OCI-LY7 (cell line): ENCODE measurements at regions not wholly inside any gene's neighbourhood (a gene's known extent, or its start where the extent isn't known, plus 50 kb on each side); places are given as distances from the start of the nearest gene placed in this dataset.
"Not testable (repeated sequence)": the region's sequence is repeated elsewhere in the genome, so short reads cannot be mapped to it uniquely, and the experiment has no call there.

Source experiments
- BruUV-seq: library from RNA; stranded (reverse); fragments of 400-500 nt; replicated peaks from 2 replicates; lab custom pipeline; 2021; lab: Mats Ljungman, UMichigan
- CTCF ChIA-PET: fragments of 300-600 bp; sonication (Branson Sonifier 250); formaldehyde crosslinking; loops from one replicate; lab custom pipeline; 2022; ENCODE audit warnings: antibody characterized with exemption; ENCODE audit not compliant: unreplicated experiment; lab: Charles Lee
- POLR2A ChIA-PET: fragments of 300-600 bp; sonication (Branson Sonifier 250); formaldehyde crosslinking; loops from one replicate; lab custom pipeline; 2022; ENCODE audit warnings: antibody characterized with exemption; lab: Charles Lee
- DNase-seq: peaks from one replicate; pipeline ENCODE4 v3.0.0-alpha.2; 2015; ENCODE audit warnings: low spot score
- H2AFZ ChIP-seq: fragments of 200-600 bp; sonication (generic), shearing (Covaris generic); 2 replicates; pipeline ENCODE4 v1.6.1; 2014; ENCODE audit warnings: mild to moderate bottlenecking, antibody characterized with exemption, low read length, moderate library complexity
- H3K27ac ChIP-seq: fragments of 200-600 bp; sonication (generic); 2 replicates; pipeline ENCODE4 v1.5.1; 2014; ENCODE audit warnings: mixed run types, low read depth, mild to moderate bottlenecking, moderate library complexity, low read length, inconsistent platforms; ENCODE audit not compliant: poor library complexity, severe bottlenecking
- H3K36me3 ChIP-seq: fragments of 200-600 bp; sonication (generic); 2 replicates; pipeline ENCODE4 v1.6.1; 2014; ENCODE audit warnings: mild to moderate bottlenecking, antibody characterized with exemption, low read length, moderate library complexity, mixed read lengths; ENCODE audit not compliant: insufficient read depth
- H3K4me1 ChIP-seq: fragments of 200-600 bp; sonication (generic); 2 replicates; pipeline ENCODE4 v1.5.1; 2014; ENCODE audit warnings: mild to moderate bottlenecking, low read length; ENCODE audit not compliant: insufficient read depth, poor library complexity, severe bottlenecking
- H3K4me2 ChIP-seq: fragments of 200-600 bp; sonication (generic); 2 replicates; pipeline ENCODE4 v1.6.1; 2014; ENCODE audit warnings: mild to moderate bottlenecking, low read length
- H3K4me3 ChIP-seq: fragments of 200-600 bp; sonication (generic); 2 replicates; pipeline ENCODE4 v1.5.1; 2014; ENCODE audit warnings: mild to moderate bottlenecking, low read depth, low read length; ENCODE audit not compliant: poor library complexity, severe bottlenecking
- H3K79me2 ChIP-seq: fragments of 200-600 bp; sonication (generic); 2 replicates; pipeline ENCODE4 v1.6.1; 2016; ENCODE audit warnings: low read depth, mild to moderate bottlenecking, low read length, moderate library complexity, mixed read lengths; ENCODE audit not compliant: insufficient read depth
- H3K9me2 ChIP-seq: fragments of 200-600 bp; sonication (generic); 2 replicates; pipeline ENCODE4 v1.6.1; 2016; ENCODE audit warnings: mild to moderate bottlenecking, low read length, mixed read lengths; ENCODE audit not compliant: insufficient read depth
- H3K9me3 ChIP-seq: fragments of 200-600 bp; sonication (generic); 2 replicates; pipeline ENCODE4 v1.6.1; 2014; ENCODE audit warnings: mild to moderate bottlenecking, mixed run types, low read length, mixed read lengths
- H4K20me1 ChIP-seq: fragments of 200-600 bp; sonication (generic); 2 replicates; pipeline ENCODE4 v1.6.1; 2014; ENCODE audit warnings: mild to moderate bottlenecking, antibody characterized with exemption, low read length, moderate library complexity, mixed read lengths; ENCODE audit not compliant: insufficient read depth
- CTCF ChIP-seq: fragments of 200-600 bp; sonication (generic); conservative IDR thresholded peaks from 2 replicates; pipeline ENCODE4 v1.5.1; 2014; ENCODE audit warnings: mild to moderate bottlenecking, antibody characterized with exemption, low read length, moderate library complexity, mixed read lengths
- EZH2phosphoT487 ChIP-seq: fragments of 200-600 bp; sonication (generic); IDR thresholded peaks from 2 replicates; pipeline ENCODE4 v1.6.1; 2018; ENCODE audit warnings: low read depth, borderline replicate concordance, mild to moderate bottlenecking, mixed run types, antibody characterized with exemption, low read length, moderate library complexity, mixed read lengths
- intact Hi-C: fragments of 100-400 bp; cut with micrococcal nuclease; formaldehyde crosslinking; loops from one replicate; pipeline ENCODE4 v1.10.0; 2022; ENCODE audit not compliant: unreplicated experiment

- H3K9me3 ChIP-seq = peaks cover 7% of the 10 kb centered on the region; the same call in 1 of the 2 replicates
- BruUV-seq = no TSS peak
- H4K20me1 ChIP-seq = no peaks in the 10 kb centered on the region
- no peak overlapping the region for H3K4me3 ChIP-seq
- intact Hi-C loops = no loop called here
- no peaks in the 10 kb centered on the region for H3K4me1 ChIP-seq
- H3K4me2 ChIP-seq = no peak overlapping the region
- CTCF ChIA-PET = no interaction called here
- no peak for DNase-seq
- H3K9me2 ChIP-seq = no peaks in the 10 kb centered on the region
- TF ChIP-seq EZH2phosphoT487 = no peak
- TF ChIP-seq CTCF = no peak
- H3K79me2 ChIP-seq = no peaks in the 10 kb centered on the region
- H3K36me3 ChIP-seq = no peaks in the 10 kb centered on the region
- no peak overlapping the region for H2AFZ ChIP-seq
- H3K27ac ChIP-seq = no peak overlapping the region
- POLR2A ChIA-PET = no interaction called here
These were observed 1691.4 kb downstream of the TP53TG3F start for GRCh38 chr16:35150805-35151312.

GRCh38 chr16:35152067-35152627, 1692.7 kb downstream of the TP53TG3F start:
- ChIA-PET POLR2A (no interaction called here), CTCF (no interaction called here)
- H3K27ac ChIP-seq = no peak overlapping the region
- H3K4me1 ChIP-seq = no peaks in the 10 kb centered on the region
- no peak overlapping the region for H2AFZ ChIP-seq
- no peaks in the 10 kb centered on the region for H3K9me2 ChIP-seq
- no peaks in the 10 kb centered on the region for H3K79me2 ChIP-seq
- intact Hi-C loops = no loop called here
- peaks cover 7% of the 10 kb centered on the region for H3K9me3 ChIP-seq
- TF ChIP-seq CTCF = no peak
- no peak for TF ChIP-seq EZH2phosphoT487
- no peaks in the 10 kb centered on the region for H4K20me1 ChIP-seq
- H3K36me3 ChIP-seq = no peaks in the 10 kb centered on the region
- H3K4me2 ChIP-seq = no peak overlapping the region
- DNase-seq = no peak
- no TSS peak for BruUV-seq
- H3K4me3 ChIP-seq = no peak overlapping the region

GRCh38 chr16:35154627-35155026, 1695.2 kb downstream of the TP53TG3F start:
- no TSS peak for BruUV-seq

GRCh38 chr16:35157549-35157948, 1698.1 kb downstream of the TP53TG3F start:
- H3K79me2 ChIP-seq, H3K4me2 ChIP-seq, H3K9me2 ChIP-seq, intact Hi-C loops, CTCF ChIA-PET, DNase-seq, H3K9me3 ChIP-seq, POLR2A ChIA-PET, H3K4me1 ChIP-seq, H3K27ac ChIP-seq, H2AFZ ChIP-seq, H3K36me3 ChIP-seq, H4K20me1 ChIP-seq, H3K4me3 ChIP-seq, BruUV-seq: not testable (repeated sequence)

More at GRCh38 chr16:35154627-35155026, 1695.2 kb downstream of the TP53TG3F start:
- Histone ChIP-seq H3K9me3 (peaks cover 7% of the 10 kb centered on the region), H3K79me2 (no peaks in the 10 kb centered on the region), H3K4me2 (no peak overlapping the region), H3K27ac (no peak overlapping the region), H2AFZ (no peak overlapping the region), H3K9me2 (no peaks in the 10 kb centered on the region), H4K20me1 (no peaks in the 10 kb centered on the region), H3K36me3 (no peaks in the 10 kb centered on the region), H3K4me1 (no peaks in the 10 kb centered on the region), H3K4me3 (no peak overlapping the region)
- DNase-seq = no peak
- POLR2A ChIA-PET = no interaction called here
- TF ChIP-seq EZH2phosphoT487 = no peak
- no peak for TF ChIP-seq CTCF
- intact Hi-C loops = no loop called here
- CTCF ChIA-PET = no interaction called here
